GM18870 (cell line): ENCODE measurements at regions not wholly inside any gene's neighbourhood (a gene's known extent, or its start where the extent isn't known, plus 50 kb on each side); places are given as distances from the start of the nearest gene placed in this dataset.

ENCODE experiments used
- ATAC-seq: cut with Tn5 transposase; IDR thresholded peaks from one replicate; pipeline ENCODE4 v1.9.1; 2021; ENCODE audit warnings: moderate library complexity; ENCODE audit not compliant: unreplicated experiment

- ATAC-seq = no peak
Observed at GRCh38 chr1:188359315-188359714, 1530.6 kb downstream of the PLA2G4A start.

GRCh38 chr1:188363943-188364342, 1535.2 kb downstream of the PLA2G4A start:
- ATAC-seq = no peak

GRCh38 chr1:188364927-188365449, 1536.2 kb downstream of the PLA2G4A start:
- ATAC-seq = no peak

GRCh38 chr1:188365874-188366273, 1537.1 kb downstream of the PLA2G4A start:
- ATAC-seq = no peak

GRCh38 chr1:188367661-188368060, 1538.9 kb downstream of the PLA2G4A start:
- no peak for ATAC-seq

GRCh38 chr1:188371295-188371806, 1542.6 kb downstream of the PLA2G4A start:
- ATAC-seq = no peak

GRCh38 chr1:188372821-188373220, 1544.1 kb downstream of the PLA2G4A start:
- ATAC-seq = no peak

- ATAC-seq = no peak
Observed at GRCh38 chr1:188382851-188383250, 1554.1 kb downstream of the PLA2G4A start.

- ATAC-seq = no peak
Observed at GRCh38 chr1:188386161-188386560, 1557.4 kb downstream of the PLA2G4A start.

GRCh38 chr1:188386666-188387065, 1557.9 kb downstream of the PLA2G4A start:
- ATAC-seq = no peak

- ATAC-seq = no peak
Observed at GRCh38 chr1:188394677-188395076, 1565.9 kb downstream of the PLA2G4A start.

- no peak for ATAC-seq
Observed at GRCh38 chr1:188397521-188397920, 1568.8 kb downstream of the PLA2G4A start.

- ATAC-seq = no peak
Observed at GRCh38 chr1:188402986-188403385, 1574.2 kb downstream of the PLA2G4A start.

- no peak for ATAC-seq
Observed at GRCh38 chr1:188406636-188407035, 1577.9 kb downstream of the PLA2G4A start.

GRCh38 chr1:188420177-188420576, 1591.4 kb downstream of the PLA2G4A start:
- ATAC-seq = no peak

GRCh38 chr1:188423073-188423472, 1594.3 kb downstream of the PLA2G4A start:
- no peak for ATAC-seq

GRCh38 chr1:188424176-188424575, 1595.4 kb downstream of the PLA2G4A start:
- ATAC-seq = no peak

- no peak for ATAC-seq
Observed at GRCh38 chr1:188425687-188426086, 1596.9 kb downstream of the PLA2G4A start.

GRCh38 chr1:188426561-188426960, 1597.8 kb downstream of the PLA2G4A start:
- ATAC-seq = no peak

- no peak for ATAC-seq
Observed at GRCh38 chr1:188427642-188428041, 1598.9 kb downstream of the PLA2G4A start.

- ATAC-seq = no peak
Observed at GRCh38 chr1:188429386-188429785, 1600.6 kb downstream of the PLA2G4A start.

GRCh38 chr1:188432427-188432826, 1603.7 kb downstream of the PLA2G4A start:
- ATAC-seq = no peak

GRCh38 chr1:188433425-188433824, 1604.7 kb downstream of the PLA2G4A start:
- ATAC-seq = no peak
